ENCODE measurements at regions not wholly inside any gene's neighbourhood (a gene's known extent, or its start where the extent isn't known, plus 50 kb on each side); places are given as distances from the start of the nearest gene placed in this dataset.

DNA sequence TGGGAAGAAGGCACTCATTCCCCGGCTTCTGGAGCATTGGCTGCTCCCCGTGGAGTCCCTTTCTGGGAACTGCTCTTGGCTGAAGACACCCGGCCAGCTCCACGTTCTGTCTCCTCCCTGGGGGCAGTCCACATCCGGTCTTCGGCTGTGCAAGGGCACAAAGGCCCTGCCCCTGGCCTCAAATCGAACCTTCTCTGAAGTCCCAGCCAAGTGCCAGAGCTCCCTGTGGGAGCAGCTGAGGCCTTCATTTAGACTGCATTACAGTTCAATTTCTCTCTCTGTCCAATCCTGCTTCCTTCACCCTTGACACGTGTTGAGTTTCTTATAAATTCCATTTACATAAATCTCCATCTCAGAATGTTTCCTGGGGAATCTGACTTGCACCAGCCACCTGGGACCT, 132.9 kb upstream of the POU3F1 start:
- no peak overlapping the region for H3K4me2 ChIP-seq (ENCODE audit: low read length)
- H3K9me3 ChIP-seq (ENCODE audit: low read length): no peaks in the 10 kb centered on the region
- ChIA-PET CTCF (ENCODE audit: unreplicated experiment) (no interaction called here), POLR2A (no interaction called here)
- no peaks in the 10 kb centered on the region for H3K9me2 ChIP-seq (ENCODE audit: insufficient read depth, low read length)
- no peak for TF ChIP-seq EZH2phosphoT487 (IDR thresholded peaks at IDR 0.05; ENCODE audit: borderline replicate concordance, low read depth, low read length)
- TF ChIP-seq CTCF (conservative IDR thresholded peaks at IDR 0.05; ENCODE audit: low read length): no peak
- no peaks in the 10 kb centered on the region for H3K79me2 ChIP-seq (ENCODE audit: insufficient read depth, low read depth, low read length)
- no peak overlapping the region for H3K4me3 ChIP-seq (ENCODE audit: low read depth, low read length, poor library complexity, severe bottlenecking)
- intact Hi-C loops (cut with micrococcal nuclease; ENCODE audit: unreplicated experiment): no loop called here
- DNase-seq (ENCODE audit: low spot score): no peak
- no peaks in the 10 kb centered on the region for H4K20me1 ChIP-seq (ENCODE audit: insufficient read depth, low read length)
- no peaks in the 10 kb centered on the region for H3K36me3 ChIP-seq (ENCODE audit: insufficient read depth, low read length)
- no TSS peak for BruUV-seq (replicated peaks)
- no peak overlapping the region for H2AFZ ChIP-seq (ENCODE audit: low read length)
- no peaks in the 10 kb centered on the region for H3K4me1 ChIP-seq (ENCODE audit: insufficient read depth, low read length, poor library complexity, severe bottlenecking)
- no peak overlapping the region for H3K27ac ChIP-seq (ENCODE audit: low read depth, low read length, poor library complexity, severe bottlenecking)

DNA sequence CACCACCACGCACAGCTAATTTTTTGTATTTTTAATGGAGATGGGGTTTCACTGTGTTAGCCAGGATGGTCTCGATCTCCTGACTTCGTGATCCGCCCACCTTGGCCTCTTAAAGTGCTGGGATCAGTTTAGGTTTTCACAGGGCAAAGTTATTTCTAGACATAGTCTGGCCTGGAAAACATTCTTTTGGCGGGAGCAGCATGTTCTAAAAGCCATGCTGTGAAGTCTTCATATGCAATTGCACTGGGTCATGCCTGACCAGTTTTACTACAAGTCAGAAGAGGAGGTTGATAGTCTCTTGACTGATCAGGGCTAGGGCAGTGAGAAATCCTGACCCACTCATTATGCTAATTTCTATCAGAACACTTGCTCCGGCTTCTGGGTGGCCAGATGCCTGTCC, 131.6 kb upstream of the POU3F1 start:
- no peak for DNase-seq (ENCODE audit: low spot score)
- intact Hi-C loops (cut with micrococcal nuclease; ENCODE audit: unreplicated experiment): no loop called here

GRCh38 chr1:38175121-38175520, 128.5 kb upstream of the POU3F1 start:
- CTCF ChIA-PET (ENCODE audit: unreplicated experiment): no interaction called here
- H3K9me2 ChIP-seq (ENCODE audit: insufficient read depth, low read length): no peaks in the 10 kb centered on the region
- no peaks in the 10 kb centered on the region for H3K9me3 ChIP-seq (ENCODE audit: low read length)
- no peaks in the 10 kb centered on the region for H3K36me3 ChIP-seq (ENCODE audit: insufficient read depth, low read length)
- no peak overlapping the region for H3K4me3 ChIP-seq (ENCODE audit: low read depth, low read length, poor library complexity, severe bottlenecking)
- no peak overlapping the region for H3K27ac ChIP-seq (ENCODE audit: low read depth, low read length, poor library complexity, severe bottlenecking)
- POLR2A ChIA-PET: no interaction called here
- intact Hi-C loops (cut with micrococcal nuclease; ENCODE audit: unreplicated experiment): no loop called here
- no peak overlapping the region for H2AFZ ChIP-seq (ENCODE audit: low read length)
- H4K20me1 ChIP-seq (ENCODE audit: insufficient read depth, low read length): no peaks in the 10 kb centered on the region
- no peak for DNase-seq (ENCODE audit: low spot score)
- no peak overlapping the region for H3K4me2 ChIP-seq (ENCODE audit: low read length)
- no peaks in the 10 kb centered on the region for H3K79me2 ChIP-seq (ENCODE audit: insufficient read depth, low read depth, low read length)
- H3K4me1 ChIP-seq (ENCODE audit: insufficient read depth, low read length, poor library complexity, severe bottlenecking): peaks cover 5% of the 10 kb centered on the region
- no peak for TF ChIP-seq CTCF (conservative IDR thresholded peaks at IDR 0.05; ENCODE audit: low read length)
- no peak for TF ChIP-seq EZH2phosphoT487 (IDR thresholded peaks at IDR 0.05; ENCODE audit: borderline replicate concordance, low read depth, low read length)
- BruUV-seq (replicated peaks): no TSS peak

More for the DNA sequence above, 131.6 kb upstream of the POU3F1 start:
- no peak for TF ChIP-seq CTCF (conservative IDR thresholded peaks at IDR 0.05; ENCODE audit: low read length)
- TF ChIP-seq EZH2phosphoT487 (IDR thresholded peaks at IDR 0.05; ENCODE audit: borderline replicate concordance, low read depth, low read length): no peak
- peaks cover 3% of the 10 kb centered on the region for H3K4me1 ChIP-seq (ENCODE audit: insufficient read depth, low read length, poor library complexity, severe bottlenecking)
- H3K79me2 ChIP-seq (ENCODE audit: insufficient read depth, low read depth, low read length): no peaks in the 10 kb centered on the region
- no peak overlapping the region for H2AFZ ChIP-seq (ENCODE audit: low read length)
- no peak overlapping the region for H3K4me2 ChIP-seq (ENCODE audit: low read length)
- H3K27ac ChIP-seq (ENCODE audit: low read depth, low read length, poor library complexity, severe bottlenecking): no peak overlapping the region
- H3K4me3 ChIP-seq (ENCODE audit: low read depth, low read length, poor library complexity, severe bottlenecking): no peak overlapping the region
- ChIA-PET CTCF (ENCODE audit: unreplicated experiment) (no interaction called here), POLR2A (no interaction called here)
- no peaks in the 10 kb centered on the region for H3K9me3 ChIP-seq (ENCODE audit: low read length)
- no peaks in the 10 kb centered on the region for H3K36me3 ChIP-seq (ENCODE audit: insufficient read depth, low read length)
- no peaks in the 10 kb centered on the region for H4K20me1 ChIP-seq (ENCODE audit: insufficient read depth, low read length)
- BruUV-seq (replicated peaks): no TSS peak
- H3K9me2 ChIP-seq (ENCODE audit: insufficient read depth, low read length): no peaks in the 10 kb centered on the region
